GDM1 (cell line): ENCODE measurements at regions not wholly inside any gene's neighbourhood (a gene's known extent, or its start where the extent isn't known, plus 50 kb on each side); places are given as distances from the start of the nearest gene placed in this dataset.
"Not testable (repeated sequence)": the region's sequence is repeated elsewhere in the genome, so short reads cannot be mapped to it uniquely, and the experiment has no call there.

Experiments
- DNase-seq: peaks from one replicate; lab custom pipeline; 2025; lab: John Stamatoyannopoulos, UW

DNA sequence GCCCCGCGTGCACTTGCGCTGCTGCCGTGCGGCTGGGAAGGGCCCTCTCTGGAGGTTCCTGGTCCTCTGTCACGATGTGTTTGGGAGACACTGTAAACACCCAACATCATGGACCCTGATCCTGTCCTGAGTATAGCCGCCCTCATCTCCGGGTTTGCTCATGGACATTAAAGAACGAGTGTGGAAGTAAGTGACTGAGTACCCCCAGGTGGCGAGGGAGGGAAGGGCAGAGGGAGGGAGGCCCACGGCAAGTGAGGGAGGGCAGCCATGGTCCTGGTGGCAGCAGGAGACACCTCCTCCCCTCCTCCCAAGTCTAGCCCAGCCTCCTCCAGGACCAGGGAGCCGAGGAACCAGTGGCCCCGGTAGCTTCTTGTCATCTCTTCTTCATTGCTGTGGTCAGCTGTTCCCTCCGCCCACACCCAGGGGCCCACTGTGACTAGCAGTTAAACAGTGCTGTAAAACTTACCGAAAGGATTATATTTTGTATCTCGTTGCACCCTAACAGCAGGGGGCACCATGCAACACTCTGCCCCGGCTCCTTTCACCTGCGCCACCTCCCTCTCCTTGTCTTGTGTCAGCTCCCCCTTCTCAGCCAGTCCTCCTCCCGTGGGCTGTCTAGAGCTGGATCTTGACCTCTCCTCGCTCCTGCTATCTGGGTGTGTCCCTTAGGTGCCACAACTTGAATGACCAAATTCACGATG lies 566.5 kb upstream of the B3GAT1 start:
- no peak for DNase-seq

DNA sequence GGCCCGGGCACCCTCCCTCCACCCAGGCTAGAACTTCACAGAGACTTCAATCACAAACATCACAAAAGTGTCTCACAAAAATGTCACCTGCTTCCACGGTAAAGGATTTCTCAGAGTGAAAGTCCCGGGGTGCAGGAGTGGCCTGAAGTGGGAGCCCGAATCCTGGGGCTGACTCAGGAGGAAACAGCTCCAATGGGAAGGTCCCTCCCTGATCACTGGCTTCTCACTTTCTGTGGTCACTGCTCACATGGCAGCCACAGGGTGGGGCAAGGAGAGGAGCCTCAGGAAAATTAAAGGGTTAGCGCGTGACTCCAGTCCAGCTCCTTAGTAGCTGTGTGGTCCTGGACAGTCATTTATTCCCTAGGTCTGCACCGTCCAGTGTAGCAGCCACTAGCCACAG lies 564.5 kb upstream of the B3GAT1 start:
- DNase-seq, result no peak

DNA sequence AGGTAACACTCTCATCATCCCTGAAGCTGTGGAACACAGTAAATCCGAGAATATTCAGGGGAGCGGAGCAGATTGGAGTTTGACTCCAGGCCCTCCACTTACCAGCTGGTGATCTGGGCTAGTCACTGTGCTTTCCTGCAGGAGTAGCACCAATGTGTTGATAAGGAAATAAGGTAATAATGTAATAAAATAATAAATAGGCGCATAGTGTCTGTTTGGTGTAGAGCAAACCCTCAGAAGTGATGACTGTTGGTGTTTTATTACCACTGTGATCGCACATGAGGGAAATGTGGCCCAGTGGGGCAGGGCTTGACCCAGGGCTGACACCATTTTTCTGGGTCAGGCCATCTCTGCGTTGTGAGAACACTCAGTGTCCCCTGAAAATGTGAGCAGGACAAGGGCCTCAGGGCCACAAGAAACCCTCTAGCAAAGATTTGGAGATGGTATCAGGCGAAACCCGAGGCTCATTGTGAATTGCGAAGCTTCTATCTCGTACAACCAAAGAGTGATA lies 563.9 kb upstream of the B3GAT1 start:
- DNase-seq, result no peak

DNA sequence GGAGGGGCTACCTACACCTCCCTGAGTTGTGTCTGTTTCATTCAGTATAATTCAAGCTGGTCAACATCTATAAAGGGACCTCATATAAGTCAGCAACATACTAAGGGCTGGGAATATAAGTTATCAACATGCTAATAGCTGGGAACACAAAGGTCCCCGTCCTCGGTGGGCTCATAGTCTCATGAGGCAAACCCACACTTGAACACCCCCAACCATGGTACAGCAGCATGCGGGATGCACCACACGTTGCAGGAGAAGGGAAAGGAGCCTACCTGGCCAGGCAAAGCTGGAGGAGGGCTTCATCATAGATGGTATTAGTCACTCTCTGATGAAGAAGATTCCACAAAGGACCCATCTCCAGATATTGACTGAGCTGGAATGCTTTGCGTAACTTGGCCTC lies 561.8 kb upstream of the B3GAT1 start:
- DNase-seq, result no peak

DNA sequence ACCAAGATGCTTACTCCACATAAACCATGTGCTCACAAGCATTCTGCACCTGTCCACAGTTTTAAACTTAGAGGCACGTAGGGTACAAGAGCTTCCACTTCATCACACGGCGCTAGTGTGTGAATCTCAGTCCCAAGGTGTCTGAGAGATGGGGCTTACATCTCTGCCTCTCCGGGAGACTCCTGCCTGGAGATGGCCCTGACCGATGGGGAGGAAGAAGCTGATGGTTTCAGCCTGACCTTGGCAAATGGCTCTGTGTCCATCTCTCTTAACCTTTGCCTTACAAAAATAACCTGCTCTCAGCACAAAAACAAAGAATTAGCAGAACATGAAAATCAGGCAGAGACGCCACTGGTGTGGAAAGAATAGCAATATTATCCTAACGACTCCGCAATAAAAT lies 559.3 kb upstream of the B3GAT1 start:
- no peak for DNase-seq

DNA sequence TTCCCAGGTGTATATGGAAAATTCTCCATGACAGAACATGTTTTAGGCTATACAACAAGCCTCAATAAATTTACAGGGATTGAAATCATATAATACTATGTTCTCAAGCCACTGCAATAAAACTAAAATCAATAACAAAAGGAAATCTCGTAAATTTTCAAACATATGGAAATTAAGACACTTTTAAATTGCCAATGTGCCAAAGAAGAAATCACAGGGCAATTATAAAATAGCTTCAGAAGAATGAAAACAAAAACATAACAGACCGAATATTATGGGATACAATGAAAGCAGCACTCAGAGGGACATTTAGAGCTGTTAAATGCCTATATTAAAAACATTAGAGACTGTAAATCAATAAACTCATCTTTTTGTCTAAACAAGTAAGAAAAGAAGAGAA lies 555.7 kb upstream of the B3GAT1 start:
- DNase-seq, result no peak

DNA sequence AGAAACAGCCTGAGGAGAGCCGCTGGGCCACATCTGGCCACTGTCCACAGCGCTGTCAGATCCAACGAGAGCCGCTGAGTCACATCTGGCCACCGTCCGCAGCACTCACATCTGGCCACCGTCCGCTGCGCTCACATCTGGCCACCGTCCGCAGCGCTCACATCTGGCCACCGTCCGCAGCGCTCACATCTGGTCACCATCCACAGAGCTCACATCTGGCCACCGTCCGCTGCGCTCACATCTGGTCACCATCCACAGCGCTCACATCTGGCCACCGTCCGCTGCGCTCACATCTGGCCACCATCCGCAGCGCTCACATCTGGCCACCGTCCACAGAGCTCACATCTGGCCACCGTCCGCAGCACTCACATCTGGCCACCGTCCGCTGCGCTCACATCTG lies 549.3 kb upstream of the B3GAT1 start:
- not testable (repeated sequence) for DNase-seq

DNA sequence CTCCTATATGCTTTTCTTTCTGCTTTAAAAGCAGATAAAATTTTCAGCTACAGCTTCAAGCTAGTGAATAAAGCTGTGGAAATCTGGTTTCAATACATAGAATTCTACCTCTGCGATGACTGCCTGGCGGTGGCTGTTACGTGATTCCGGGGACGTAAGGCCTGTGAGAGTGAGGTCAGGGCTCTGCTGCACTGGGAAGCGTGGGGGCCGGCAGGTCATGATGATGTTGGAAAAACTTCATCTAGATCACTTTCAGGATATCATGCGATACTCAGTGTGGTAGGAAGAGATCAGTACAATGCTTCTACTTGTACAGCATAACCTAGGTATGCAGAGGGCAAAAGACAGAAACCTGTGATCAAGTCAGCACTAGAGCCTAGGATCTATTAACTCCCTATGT lies 546.8 kb upstream of the B3GAT1 start:
- no peak for DNase-seq

DNA sequence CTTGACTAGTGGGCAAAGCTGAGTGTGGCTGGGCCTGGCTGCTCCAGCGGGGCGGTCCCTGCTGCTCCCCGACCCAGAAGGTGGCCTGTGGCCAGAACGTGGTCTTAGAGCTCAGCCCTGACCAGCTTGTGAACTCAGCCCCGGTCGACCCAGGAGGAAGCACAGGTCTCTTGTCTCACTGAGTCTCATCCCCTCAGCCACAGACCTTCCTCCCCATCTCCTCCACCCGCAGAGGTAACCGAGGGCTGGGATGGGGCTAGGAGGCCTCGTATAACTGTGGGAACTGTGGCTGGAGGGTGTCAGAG lies 546.2 kb upstream of the B3GAT1 start:
- DNase-seq, result no peak

DNA sequence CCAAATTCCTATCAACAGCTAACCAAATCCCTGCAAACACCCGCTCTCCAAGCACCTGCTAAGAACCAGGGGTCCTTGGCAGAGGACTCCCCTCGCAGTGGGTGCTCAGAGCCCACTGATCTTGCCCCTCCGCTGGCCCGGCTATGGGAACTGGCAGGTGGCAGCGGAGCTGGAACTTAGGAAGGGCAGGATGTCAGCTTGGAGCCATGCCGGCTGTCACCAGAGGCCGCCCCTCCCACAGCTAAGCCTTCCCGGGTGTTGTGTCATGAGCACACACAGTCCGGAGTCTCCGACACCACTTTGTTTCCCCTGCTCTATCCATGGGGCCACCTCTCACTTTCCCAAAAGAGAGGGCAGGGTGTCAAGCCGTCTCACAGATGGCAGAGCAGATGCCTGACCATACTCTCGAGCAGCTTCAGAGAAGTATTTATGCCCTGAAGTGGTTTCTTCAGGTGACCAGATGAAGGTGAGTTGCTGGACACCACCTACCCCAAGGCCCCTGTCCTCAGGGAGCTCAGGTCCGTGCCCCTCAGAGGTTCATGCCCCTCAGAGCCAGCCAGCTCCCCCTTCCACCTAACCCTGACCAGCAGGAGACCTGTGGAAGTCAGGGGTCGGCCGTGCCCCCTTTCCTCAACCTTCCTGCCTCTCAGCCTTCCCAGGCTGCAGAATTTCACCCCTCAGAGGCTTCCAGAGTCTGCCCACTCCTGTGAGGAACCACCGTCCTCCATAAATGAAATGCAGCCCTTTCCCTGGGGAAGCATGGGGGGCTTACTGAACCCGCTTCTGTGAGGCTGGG lies 545.7 kb upstream of the B3GAT1 start:
- DNase-seq, result no peak

DNA sequence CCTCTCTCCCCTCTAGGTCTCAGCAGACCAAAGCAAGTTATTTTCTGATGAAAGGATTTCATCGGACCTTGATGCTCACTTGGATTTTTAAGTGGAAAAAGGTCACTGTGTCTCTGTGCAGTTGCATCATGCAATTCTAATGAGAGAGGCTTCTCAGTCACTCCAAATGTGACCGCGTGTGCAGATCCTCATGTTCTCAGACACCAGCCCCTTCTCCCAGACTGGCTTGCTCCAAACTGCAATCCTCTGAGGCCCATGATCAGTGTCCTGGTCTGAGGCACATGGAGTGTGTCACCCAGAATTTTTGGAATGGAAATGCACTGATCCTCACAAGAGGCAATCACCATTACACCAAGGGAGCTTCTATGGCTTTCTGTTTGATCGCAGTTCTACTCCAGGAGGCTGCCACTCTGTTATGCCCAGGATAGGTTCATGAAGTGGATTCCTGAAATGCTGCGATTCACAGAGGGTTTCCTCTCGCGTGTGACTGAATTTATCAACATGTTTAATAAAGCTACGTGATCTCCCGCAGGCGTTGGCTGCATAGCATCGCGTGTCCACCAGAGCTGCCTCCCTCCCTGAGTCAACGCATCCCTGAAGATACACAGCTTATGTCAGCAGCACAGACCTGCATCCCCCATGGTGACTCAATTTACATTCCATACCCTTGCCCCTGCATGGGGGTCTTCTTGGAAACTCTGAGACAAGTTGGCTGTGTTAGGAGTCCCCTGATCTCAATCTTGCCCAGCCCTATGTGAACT lies 544.6 kb upstream of the B3GAT1 start:
- DNase-seq, result no peak

DNA sequence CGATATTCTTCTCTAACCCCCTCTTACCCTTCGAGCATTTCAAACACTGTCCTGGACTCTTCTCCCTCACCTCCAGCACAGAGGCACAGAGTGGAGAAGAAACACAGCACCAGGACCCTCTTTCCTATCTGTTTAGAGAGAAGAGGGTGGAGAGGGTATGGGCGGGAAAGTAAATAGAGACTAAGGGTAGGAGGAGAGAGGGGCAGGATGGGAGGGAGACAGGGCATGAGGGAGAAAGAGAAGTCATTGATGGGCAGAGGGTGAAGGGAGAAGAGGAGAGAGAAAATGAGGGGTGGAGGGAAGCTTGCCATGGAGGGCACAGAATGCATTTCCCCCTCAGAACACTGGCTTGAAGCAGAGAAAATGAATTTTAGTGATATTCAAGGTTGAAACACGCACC lies 543.9 kb upstream of the B3GAT1 start:
- not testable (repeated sequence) for DNase-seq

DNA sequence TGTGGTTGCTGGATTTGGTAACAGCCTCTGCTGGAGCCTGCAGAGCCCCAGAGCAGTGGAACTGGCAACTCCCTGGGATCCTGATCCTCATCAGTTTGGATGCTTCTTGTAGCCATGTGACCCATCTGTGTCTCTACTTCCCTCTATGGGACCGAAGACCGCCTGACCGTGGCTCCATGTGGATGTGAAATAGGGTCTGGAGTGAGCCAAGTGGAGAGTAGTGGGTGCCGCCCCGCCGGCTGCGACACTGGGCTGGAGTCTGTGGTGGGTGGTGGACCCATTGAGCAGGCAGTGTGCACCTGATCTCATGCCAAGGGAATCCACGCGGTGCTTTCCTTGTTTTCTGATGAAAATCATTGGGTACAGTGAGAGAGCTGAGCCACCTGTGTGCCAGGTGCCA lies 543.2 kb upstream of the B3GAT1 start:
- no peak for DNase-seq

DNA sequence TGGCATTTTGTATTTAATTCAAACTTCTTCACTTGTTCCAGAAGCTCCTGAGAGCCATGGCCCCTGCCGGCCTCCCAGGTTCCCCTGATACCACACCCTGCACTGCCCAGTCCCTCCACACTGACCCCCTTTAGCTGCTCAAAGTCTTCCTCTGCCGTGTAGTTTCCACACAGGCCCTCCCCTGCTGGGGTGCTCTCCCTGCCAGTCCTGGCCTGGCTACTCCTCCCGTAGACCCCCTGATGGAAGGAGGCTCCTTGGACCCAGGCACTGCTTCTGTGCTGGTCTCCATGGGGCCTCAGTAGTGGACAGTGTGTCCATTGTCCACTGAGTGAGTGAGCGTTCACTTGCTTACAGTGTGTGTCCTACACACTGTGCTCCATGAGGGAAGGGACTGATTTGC lies 542.4 kb upstream of the B3GAT1 start:
- not testable (repeated sequence) for DNase-seq

DNA sequence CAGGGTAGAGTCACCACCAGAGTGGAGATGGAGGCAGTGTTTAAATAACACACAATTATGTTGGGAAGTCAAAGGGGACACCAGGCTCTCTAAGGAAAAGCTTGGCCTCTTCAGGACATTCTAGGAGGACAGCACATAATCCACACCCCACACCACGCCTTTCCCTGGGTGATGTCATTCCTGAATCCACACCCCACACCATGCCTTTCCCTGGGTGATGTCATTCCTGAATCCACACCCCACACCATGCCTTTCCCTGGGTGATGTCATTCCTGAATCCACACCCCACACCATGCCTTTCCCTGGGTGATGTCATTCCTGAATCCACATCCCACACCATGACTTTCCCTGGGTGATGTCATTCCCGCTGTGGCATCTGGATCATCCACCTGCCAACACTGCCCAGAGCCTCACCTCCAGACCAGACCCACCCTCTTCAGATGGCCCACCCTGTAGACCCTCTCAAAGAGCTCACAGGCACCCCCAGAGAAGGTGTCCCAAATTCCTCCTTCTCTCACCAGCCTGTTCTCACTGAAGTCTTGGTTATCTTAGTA lies 541.5 kb upstream of the B3GAT1 start:
- not testable (repeated sequence) for DNase-seq

DNA sequence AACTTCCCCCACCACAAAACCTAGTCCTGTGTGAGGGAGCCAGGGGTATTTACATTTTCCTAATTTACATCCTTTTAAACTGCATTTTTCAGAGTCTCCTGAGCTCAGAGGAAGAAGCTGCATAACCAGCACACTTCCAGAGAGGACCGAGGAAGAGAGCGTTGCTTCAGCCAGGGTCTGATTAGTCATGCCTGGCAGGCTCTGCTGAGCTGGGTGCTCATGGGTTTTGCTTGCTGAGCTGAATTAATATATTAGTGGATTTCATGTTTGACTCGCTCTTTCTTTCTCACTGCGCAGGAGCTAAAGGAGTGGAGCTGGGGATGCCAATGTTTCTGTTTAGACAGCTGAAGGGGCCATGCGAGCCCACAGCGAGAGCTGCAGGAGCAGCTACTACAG lies 539.3 kb upstream of the B3GAT1 start:
- DNase-seq, result no peak

DNA sequence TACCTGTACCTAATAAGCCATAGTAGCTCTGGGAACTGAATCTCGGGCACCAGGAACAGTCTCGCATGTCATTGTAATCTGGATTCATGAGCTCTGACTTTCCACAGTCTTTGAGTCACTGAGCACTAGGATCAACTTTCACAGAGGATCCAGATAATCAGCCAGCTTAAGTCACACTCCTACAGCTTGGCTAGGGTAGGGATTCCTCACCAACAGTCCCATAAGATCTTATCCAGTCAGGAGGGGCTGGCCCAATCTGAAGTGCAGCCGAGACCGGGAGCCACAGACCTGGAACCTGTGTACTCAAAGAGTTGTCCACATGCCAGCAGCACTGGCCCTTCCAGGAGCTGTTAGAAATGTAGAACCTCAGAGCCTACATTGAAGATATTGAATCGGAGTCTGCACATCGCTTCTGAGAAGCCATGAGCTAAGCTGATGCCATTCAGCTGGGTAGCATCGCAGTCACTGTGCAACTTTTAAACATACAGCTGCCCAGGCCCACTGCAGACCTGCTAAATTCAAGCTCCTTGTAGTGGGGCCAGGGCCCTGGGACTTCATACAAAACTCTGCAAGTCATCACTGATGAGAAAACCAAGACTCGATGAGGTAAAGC lies 538.8 kb upstream of the B3GAT1 start:
- no peak for DNase-seq

DNA sequence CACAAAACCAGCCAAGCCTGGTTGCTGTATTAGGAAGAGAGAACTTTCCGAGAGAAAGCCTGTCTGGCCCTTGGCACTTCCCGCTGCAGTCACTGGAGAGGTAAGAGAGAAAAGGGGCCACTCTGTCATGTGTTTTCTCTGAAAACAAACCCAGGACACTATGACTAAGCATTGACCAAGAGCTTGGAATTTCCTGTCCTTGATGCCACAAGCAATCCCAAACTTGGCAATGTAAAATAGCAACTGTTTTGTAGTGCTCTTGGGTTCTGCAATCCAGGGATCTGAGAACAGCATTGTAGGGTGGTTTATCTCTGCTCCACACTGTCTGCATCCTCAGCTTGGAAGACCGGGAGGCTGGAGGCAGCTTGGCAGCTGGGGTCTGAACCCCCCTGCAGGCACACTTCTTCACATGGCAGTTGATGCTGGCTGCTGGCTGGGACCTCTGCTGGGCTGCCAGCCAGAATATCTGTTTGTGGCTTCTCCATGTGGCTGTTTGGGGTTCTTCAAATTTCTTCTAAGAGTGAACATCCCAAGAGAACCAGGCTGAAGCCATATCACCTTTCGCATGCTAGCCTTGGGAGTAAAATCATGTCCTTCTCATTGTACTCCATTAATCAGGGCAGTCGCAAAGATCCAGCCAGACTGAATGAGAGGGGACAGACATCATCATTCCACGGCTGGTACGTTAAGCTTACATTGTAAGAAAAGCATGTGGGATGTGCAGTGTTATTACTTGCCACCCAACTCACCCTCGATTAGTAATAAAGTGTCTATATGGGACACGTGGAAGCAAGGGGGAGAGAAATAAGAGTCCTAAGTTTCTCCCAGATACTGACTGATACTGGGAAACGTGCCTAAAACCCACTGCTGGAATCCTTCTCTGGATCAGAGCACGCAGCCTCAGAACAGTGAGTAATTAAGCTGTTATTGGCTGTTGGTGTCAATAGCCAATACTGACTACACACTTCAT lies 537.4 kb upstream of the B3GAT1 start:
- DNase-seq, result no peak

DNA sequence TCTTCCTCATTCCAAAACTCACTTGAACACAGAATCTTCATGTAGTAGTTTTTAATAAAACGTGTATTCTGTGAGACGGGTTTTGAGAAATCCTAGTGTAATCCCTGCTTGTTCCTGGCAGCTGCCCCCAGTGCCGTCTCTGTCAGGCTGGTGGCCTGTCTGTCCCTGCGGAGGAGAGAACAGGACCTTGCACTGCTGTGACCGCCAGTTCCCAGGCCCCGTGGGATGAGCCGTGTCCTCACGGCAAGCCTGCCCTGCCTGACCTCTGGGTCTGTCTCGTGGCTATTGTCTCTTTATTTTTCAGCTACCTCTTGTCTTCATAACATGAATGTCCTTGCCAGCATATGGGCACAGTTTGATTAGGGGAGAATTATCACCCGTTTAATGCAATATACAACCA lies 535.5 kb upstream of the B3GAT1 start:
- no peak for DNase-seq

DNA sequence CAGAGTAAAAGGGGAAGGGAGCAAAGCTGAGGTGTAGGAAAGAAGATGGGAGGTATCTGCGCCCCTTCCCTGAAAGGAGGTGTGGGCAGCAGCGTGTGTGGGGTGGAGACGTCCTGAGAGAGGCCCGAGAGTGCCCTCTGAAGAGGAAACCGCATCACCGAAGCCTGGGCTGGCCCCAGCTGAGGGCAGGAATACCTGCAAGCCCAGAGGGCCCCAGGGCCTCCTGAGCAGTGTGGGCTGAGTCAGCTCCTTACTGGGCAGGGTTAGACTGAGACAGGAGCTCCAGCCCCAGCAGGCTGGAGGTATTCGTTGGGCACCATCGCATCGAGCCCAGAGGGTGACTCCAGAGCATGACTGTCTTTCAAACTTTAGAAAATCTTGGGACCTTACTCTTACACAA lies 534.0 kb upstream of the B3GAT1 start:
- no peak for DNase-seq

DNA sequence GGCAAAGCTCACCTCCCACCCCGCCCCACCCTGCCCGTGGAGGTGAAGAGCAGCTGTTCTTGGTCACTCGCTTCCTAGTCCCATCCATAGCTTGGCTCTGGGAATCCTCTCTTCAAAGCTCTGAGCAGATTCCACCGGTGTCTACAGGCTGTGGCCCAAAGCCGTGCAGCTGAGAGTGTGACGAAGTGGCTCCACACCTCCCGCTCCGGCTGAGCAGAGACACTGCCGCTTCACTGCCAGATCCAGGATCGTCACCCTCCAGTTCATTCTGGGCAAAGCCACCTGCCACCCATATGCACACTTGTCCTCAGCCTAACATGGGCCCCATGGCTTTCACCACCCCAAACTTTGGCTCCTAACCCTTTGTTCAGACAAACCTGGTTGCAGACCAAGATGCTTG lies 532.9 kb upstream of the B3GAT1 start:
- DNase-seq, result no peak
